ENCODE measurements at regions not wholly inside any gene's neighbourhood (a gene's known extent, or its start where the extent isn't known, plus 50 kb on each side); places are given as distances from the start of the nearest gene placed in this dataset.

DNA sequence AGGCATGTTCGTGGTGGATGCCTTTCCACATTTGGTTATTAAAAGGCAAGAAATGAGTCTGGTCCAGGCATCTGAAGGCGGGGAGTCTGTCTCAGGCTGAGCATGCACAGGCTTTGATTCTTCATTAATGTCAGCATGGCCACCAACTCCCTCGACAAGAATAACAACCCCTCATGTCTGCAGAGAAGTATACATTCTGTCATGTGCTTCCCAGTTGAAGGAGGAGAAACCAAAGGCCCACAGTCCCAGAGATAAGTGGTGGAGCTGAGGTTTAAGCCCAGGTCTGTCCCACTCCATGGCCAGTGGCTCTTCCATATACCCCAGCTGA is 61.6 kb upstream of the LAPTM5 start:
- no peak overlapping the region for H3K4me3 ChIP-seq (ENCODE audit: control insufficient read depth, low read depth, low read length)
- TF ChIP-seq, protein P1, sequence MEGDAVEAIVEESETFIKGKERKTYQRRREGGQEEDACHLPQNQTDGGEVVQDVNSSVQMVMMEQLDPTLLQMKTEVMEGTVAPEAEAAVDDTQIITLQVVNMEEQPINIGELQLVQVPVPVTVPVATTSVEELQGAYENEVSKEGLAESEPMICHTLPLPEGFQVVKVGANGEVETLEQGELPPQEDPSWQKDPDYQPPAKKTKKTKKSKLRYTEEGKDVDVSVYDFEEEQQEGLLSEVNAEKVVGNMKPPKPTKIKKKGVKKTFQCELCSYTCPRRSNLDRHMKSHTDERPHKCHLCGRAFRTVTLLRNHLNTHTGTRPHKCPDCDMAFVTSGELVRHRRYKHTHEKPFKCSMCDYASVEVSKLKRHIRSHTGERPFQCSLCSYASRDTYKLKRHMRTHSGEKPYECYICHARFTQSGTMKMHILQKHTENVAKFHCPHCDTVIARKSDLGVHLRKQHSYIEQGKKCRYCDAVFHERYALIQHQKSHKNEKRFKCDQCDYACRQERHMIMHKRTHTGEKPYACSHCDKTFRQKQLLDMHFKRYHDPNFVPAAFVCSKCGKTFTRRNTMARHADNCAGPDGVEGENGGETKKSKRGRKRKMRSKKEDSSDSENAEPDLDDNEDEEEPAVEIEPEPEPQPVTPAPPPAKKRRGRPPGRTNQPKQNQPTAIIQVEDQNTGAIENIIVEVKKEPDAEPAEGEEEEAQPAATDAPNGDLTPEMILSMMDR (conservative IDR thresholded peaks at IDR 0.05; ENCODE audit: control insufficient read depth, insufficient read depth, low read depth, low read length) = no peak
- no peak for DNase-seq (ENCODE audit: low read depth)

DNA sequence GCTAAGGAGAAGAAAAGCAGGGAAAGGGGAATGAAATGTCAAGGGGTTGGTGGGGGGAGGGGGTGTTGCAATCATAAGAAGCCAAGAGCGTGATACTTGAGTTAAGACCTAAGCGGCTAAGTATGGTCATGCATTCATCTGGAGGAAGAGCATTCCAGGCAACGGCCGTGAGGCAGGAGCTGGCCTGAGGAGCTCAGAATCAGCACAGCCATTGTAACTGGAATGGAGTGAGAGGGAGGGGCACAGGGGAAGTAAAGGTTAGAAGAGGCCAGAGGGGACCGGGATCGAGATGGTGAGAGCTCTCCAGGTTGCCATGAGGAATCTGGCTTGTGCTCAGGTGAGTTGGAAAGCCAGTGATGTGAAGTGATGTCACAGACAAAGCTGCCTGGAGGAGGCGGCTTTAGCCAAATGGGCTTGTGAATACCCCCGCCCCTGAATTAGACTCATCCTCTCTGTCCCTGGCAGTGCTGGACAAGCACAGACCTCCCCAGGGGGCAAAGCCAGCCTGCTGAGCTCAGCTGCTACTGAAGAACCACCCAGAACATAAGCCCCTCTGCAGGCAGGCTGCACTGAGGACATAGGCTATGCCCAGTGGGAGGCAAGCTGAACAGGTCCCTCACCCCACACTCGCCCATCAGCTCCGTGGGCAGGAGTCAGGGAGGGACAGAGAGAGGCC is 61.1 kb upstream of the LAPTM5 start:
- no peak overlapping the region for H3K4me3 ChIP-seq (ENCODE audit: control insufficient read depth, low read depth, low read length)
- DNase-seq (ENCODE audit: low read depth) = no peak
- TF ChIP-seq, protein P1 (conservative IDR thresholded peaks at IDR 0.05; ENCODE audit: control insufficient read depth, insufficient read depth, low read depth, low read length) = no peak

DNA sequence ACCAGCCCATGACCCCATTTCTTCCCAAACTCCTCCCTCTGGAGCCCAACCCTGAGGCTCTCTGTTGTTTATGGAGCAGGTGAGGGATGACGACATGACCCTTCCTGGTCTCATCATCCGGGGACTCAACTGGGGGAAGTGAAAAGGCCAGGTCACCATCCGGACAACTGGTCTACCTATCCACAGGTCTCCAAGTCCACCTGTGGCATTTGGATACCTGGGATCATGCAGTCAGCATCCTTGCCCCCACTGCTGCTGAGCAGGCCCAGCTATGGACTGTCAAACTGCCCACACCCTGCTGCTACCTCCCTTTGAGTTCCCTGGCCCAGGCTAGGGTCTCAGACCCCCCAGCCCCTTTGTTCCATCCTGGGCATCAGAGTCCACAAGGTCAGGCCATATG is 60.0 kb upstream of the LAPTM5 start:
- H3K4me3 ChIP-seq (ENCODE audit: control insufficient read depth, low read depth, low read length) = no peak overlapping the region
- TF ChIP-seq, protein P1 (conservative IDR thresholded peaks at IDR 0.05; ENCODE audit: control insufficient read depth, insufficient read depth, low read depth, low read length) = no peak
- no peak for DNase-seq (ENCODE audit: low read depth)

DNA sequence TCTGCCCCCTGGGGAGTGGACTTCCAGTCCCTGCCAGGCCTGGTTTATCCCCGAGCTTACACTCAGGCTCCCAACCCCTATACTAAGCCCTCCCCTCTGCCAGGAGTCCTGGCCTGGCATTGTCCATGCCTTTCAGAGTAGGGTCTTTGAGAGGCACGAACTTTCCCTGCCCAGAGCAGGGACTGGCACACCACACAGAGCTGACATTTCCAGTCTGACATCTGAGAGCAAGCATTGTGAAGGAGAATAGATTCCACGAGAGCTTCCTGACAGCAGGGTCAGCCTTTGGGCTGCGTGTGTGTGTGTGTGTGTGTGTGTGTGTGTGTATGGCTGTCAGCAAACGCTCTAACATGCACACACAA is 59.5 kb upstream of the LAPTM5 start:
- no peak for DNase-seq (ENCODE audit: low read depth)
- no peak overlapping the region for H3K4me3 ChIP-seq (ENCODE audit: control insufficient read depth, low read depth, low read length)
- TF ChIP-seq, protein P1 (conservative IDR thresholded peaks at IDR 0.05; ENCODE audit: control insufficient read depth, insufficient read depth, low read depth, low read length) = no peak

DNA sequence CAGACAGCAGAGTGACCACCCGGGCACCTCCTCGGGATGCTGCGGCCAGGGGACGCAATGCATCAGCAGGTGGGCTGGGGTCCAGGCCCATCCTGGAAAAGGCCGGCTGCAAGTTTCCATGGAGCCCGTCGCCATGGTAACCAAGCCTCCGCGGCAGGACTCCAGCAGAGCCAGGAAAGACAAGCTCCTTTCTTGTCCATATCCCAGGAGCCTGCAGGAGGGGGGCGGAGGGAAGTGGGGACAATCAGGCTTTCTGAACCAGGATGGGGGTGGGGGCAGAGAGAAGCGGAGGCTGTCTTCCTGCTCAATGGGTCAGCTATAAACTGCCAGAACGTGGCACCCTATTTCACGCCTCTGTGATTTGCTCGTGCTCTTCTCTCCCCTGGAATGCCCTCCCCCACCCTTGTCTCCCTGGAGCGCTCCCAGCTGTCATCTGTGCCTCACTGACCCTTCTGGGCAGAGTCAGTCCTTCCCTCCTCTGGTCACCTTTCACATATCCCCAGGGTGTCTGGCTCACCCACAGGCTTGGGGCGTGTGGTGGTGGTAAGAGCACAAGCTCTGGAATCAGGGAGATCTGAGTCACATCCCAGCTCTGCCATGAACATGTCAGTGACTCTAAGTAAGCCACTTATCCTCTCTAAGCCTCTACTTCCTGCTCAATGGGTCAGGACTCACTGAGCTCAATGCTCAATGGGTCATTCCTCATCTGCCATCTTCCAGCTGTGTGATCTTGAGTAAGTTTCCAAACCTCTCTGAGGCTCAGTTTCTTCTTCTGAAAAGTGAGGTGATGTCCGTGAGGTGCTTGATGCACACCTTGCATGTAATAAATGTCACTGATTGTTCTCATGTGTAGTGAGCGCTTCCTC is 58.9 kb upstream of the LAPTM5 start:
- H3K4me3 ChIP-seq (ENCODE audit: control insufficient read depth, low read depth, low read length) = no peak overlapping the region
- TF ChIP-seq, protein P1 (conservative IDR thresholded peaks at IDR 0.05; ENCODE audit: control insufficient read depth, insufficient read depth, low read depth, low read length) = no peak
- DNase-seq (ENCODE audit: low read depth) = peak; percentile 88

DNA sequence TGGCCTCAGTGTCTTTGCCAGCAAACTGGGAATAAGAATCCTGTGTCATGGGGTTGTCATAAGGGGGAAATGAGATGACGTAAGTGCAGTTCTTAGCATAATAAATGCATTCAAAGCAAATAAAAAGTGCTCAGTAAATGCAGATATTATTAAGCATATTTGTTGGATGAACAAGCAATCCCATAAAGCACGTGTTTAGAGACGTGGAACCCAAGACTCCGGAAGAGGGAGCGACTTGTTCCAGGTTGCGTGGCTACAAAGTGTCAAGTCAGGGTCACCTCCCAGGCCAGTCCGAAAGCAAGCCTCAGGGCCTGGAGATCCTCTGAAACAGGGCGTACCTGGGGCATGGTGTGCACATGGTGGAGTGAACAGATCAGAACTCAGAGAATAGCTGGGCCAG is 58.0 kb upstream of the LAPTM5 start:
- TF ChIP-seq, protein P1 (conservative IDR thresholded peaks at IDR 0.05; ENCODE audit: control insufficient read depth, insufficient read depth, low read depth, low read length) = no peak
- no peak overlapping the region for H3K4me3 ChIP-seq (ENCODE audit: control insufficient read depth, low read depth, low read length)
- DNase-seq (ENCODE audit: low read depth) = no peak

All from fibroblast of mammary gland (primary cell).